DOHH2 (cell line): ENCODE measurements at regions not wholly inside any gene's neighbourhood (a gene's known extent, or its start where the extent isn't known, plus 50 kb on each side); places are given as distances from the start of the nearest gene placed in this dataset.

Experiments
- H3F3A ChIP-seq: fragments of 200-600 bp; sonication (generic), shearing (Covaris generic); 2 replicates; pipeline ENCODE4 v1.6.0; 2016; ENCODE audit warnings: antibody characterized with exemption, mild to moderate bottlenecking; ENCODE audit not compliant: control insufficient read depth, insufficient read depth
- H3K27ac ChIP-seq: fragments of 200-600 bp; sonication (generic); 2 replicates; pipeline ENCODE4 v1.5.1; 2014; ENCODE audit warnings: low read depth, mild to moderate bottlenecking, low read length, moderate library complexity
- H3K27me3 ChIP-seq: fragments of 200-600 bp; sonication (generic); 2 replicates; pipeline ENCODE4 v1.6.1; 2014; ENCODE audit warnings: mild to moderate bottlenecking, low read length, mixed read lengths; ENCODE audit not compliant: control insufficient read depth
- H3K36me3 ChIP-seq: fragments of 200-600 bp; sonication (generic); 2 replicates; pipeline ENCODE4 v1.6.1; 2014; ENCODE audit warnings: mild to moderate bottlenecking, low read length, moderate library complexity, mixed read lengths; ENCODE audit not compliant: control insufficient read depth
- H3K4me1 ChIP-seq: fragments of 200-600 bp; sonication (generic); 2 replicates; pipeline ENCODE4 v1.6.1; 2014; ENCODE audit warnings: mild to moderate bottlenecking, low read length, mixed read lengths; ENCODE audit not compliant: control insufficient read depth
- H3K4me2 ChIP-seq: fragments of 200-600 bp; sonication (generic); 2 replicates; pipeline ENCODE4 v1.6.0; 2014; ENCODE audit warnings: mild to moderate bottlenecking, low read length, moderate library complexity
- H3K4me3 ChIP-seq: fragments of 200-600 bp; sonication (generic); 2 replicates; pipeline ENCODE4 v1.5.1; 2014; ENCODE audit warnings: mild to moderate bottlenecking, low read length, mixed read lengths
- H3K79me2 ChIP-seq: fragments of 200-600 bp; sonication (generic); 2 replicates; pipeline ENCODE4 v1.6.1; 2014; ENCODE audit warnings: mild to moderate bottlenecking, low read length, mixed read lengths; ENCODE audit not compliant: control insufficient read depth
- H3K9me2 ChIP-seq: fragments of 200-600 bp; sonication (generic); replicated peaks from 2 replicates; pipeline ENCODE4 v1.6.1; 2014; ENCODE audit warnings: mild to moderate bottlenecking, low read length, mixed read lengths; ENCODE audit not compliant: control insufficient read depth
- H3K9me3 ChIP-seq: fragments of 200-600 bp; sonication (generic); 2 replicates; pipeline ENCODE4 v1.6.1; 2014; ENCODE audit warnings: antibody characterized with exemption, low read length, mixed read lengths; ENCODE audit not compliant: control insufficient read depth, insufficient read depth
- H4K20me1 ChIP-seq: fragments of 200-600 bp; sonication (generic); 2 replicates; pipeline ENCODE4 v1.6.0; 2014; ENCODE audit warnings: low read depth, mild to moderate bottlenecking, antibody characterized with exemption, low read length, moderate library complexity; ENCODE audit not compliant: control insufficient read depth, insufficient read depth
- CTCF ChIP-seq: fragments of 200-600 bp; sonication (generic); IDR thresholded peaks from one replicate; pipeline ENCODE4 v1.5.1; 2014; ENCODE audit warnings: antibody characterized with exemption, mild to moderate bottlenecking, low read depth, low read length; ENCODE audit not compliant: poor library complexity, severe bottlenecking
- EZH2phosphoT487 ChIP-seq: fragments of 200-600 bp; sonication (generic); IDR thresholded peaks from 2 replicates; pipeline ENCODE4 v1.6.1; 2017; ENCODE audit warnings: borderline replicate concordance, mild to moderate bottlenecking, antibody characterized with exemption, low read length, moderate library complexity, mixed read lengths

GRCh38 chr4:181757098-181757497, 486.1 kb upstream of the TENM3 start:
- no peaks in the 10 kb centered on the region for H3F3A ChIP-seq
- no peaks in the 10 kb centered on the region for H3K4me1 ChIP-seq
- H3K9me3 ChIP-seq: no peaks in the 10 kb centered on the region
- no peak overlapping the region for H3K4me2 ChIP-seq
- no peaks in the 10 kb centered on the region for H3K9me2 ChIP-seq
- H4K20me1 ChIP-seq: no peaks in the 10 kb centered on the region
- H3K4me3 ChIP-seq: no peak overlapping the region
- TF ChIP-seq EZH2phosphoT487 (no peak), CTCF (no peak)
- no peak overlapping the region for H3K27ac ChIP-seq
- no peaks in the 10 kb centered on the region for H3K27me3 ChIP-seq
- H3K36me3 ChIP-seq: no peaks in the 10 kb centered on the region
- no peaks in the 10 kb centered on the region for H3K79me2 ChIP-seq

GRCh38 chr4:181757910-181758660, 485.1 kb upstream of the TENM3 start:
- TF ChIP-seq EZH2phosphoT487 (no peak), CTCF (no peak)

GRCh38 chr4:181760560-181760959, 482.6 kb upstream of the TENM3 start:
- H3K79me2 ChIP-seq: no peaks in the 10 kb centered on the region
- no peak overlapping the region for H3K4me2 ChIP-seq
- no peaks in the 10 kb centered on the region for H3K4me1 ChIP-seq
- no peaks in the 10 kb centered on the region for H4K20me1 ChIP-seq
- no peaks in the 10 kb centered on the region for H3K36me3 ChIP-seq
- no peaks in the 10 kb centered on the region for H3K27me3 ChIP-seq
- TF ChIP-seq EZH2phosphoT487 (no peak), CTCF (no peak)
- H3K27ac ChIP-seq: no peak overlapping the region
- no peaks in the 10 kb centered on the region for H3K9me2 ChIP-seq
- no peaks in the 10 kb centered on the region for H3K9me3 ChIP-seq
- no peaks in the 10 kb centered on the region for H3F3A ChIP-seq
- no peak overlapping the region for H3K4me3 ChIP-seq

More at GRCh38 chr4:181757910-181758660, 485.1 kb upstream of the TENM3 start:
- no peaks in the 10 kb centered on the region for H3K79me2 ChIP-seq
- H3K27me3 ChIP-seq: no peaks in the 10 kb centered on the region
- H3K4me3 ChIP-seq: no peak overlapping the region
- no peak overlapping the region for H3K4me2 ChIP-seq
- no peaks in the 10 kb centered on the region for H4K20me1 ChIP-seq
- no peaks in the 10 kb centered on the region for H3F3A ChIP-seq
- no peak overlapping the region for H3K27ac ChIP-seq
- H3K4me1 ChIP-seq: no peaks in the 10 kb centered on the region
- no peaks in the 10 kb centered on the region for H3K36me3 ChIP-seq
- no peaks in the 10 kb centered on the region for H3K9me3 ChIP-seq
- H3K9me2 ChIP-seq: no peaks in the 10 kb centered on the region
